K562 (cell line): ENCODE measurements at regions not wholly inside any gene's neighbourhood (a gene's known extent, or its start where the extent isn't known, plus 50 kb on each side); places are given as distances from the start of the nearest gene placed in this dataset.

Experiments used
- CHD7 ChIP-seq: fragments of 200-600 bp; sonication (generic); IDR thresholded peaks from one replicate; pipeline ENCODE4 v1.6.1; 2012; ENCODE audit warnings: mild to moderate bottlenecking, low read depth, low read length, inconsistent platforms
- EP400 ChIP-seq: fragments of 450-650 bp; IDR thresholded peaks from 2 replicates; pipeline ENCODE4 v1.6.1; 2017; ENCODE audit warnings: antibody characterized with exemption, mild to moderate bottlenecking, moderate library complexity
- IRF1 ChIP-seq: sonication (generic); formaldehyde crosslinking; IDR thresholded peaks from 2 replicates; pipeline ENCODE4 v1.8.0; 2022; ENCODE audit warnings: missing genetic modification reagents, mild to moderate bottlenecking, borderline replicate concordance
- SIN3A ChIP-seq, 2 experiments: fragments of 150-350 bp in 1 of 2; IDR thresholded peaks; 2 replicates each; pipeline ENCODE4 v1.6.1; 2011 to 2016; ENCODE audit warnings: borderline replicate concordance in 2 of 2, low read depth in 2 of 2, low read length in 2 of 2, mild to moderate bottlenecking in 2 of 2, moderate library complexity in 2 of 2; ENCODE audit not compliant: control insufficient read depth in 1 of 2
- SRF ChIP-seq, 2 experiments: fragments of 250-450, 450-650 bp in 1 of 2; sonication (Bioruptor Pico) in 1 of 2; sonication (generic) in 1 of 2; formaldehyde crosslinking; IDR thresholded peaks; 2 replicates each; pipeline versions ENCODE4 v1.5.0 to v1.5.1; 2020 to 2022; ENCODE audit warnings: mild to moderate bottlenecking in 1 of 2, missing genetic modification reagents in 1 of 2
- THRAP3 ChIP-seq: fragments of 450-650 bp; IDR thresholded peaks from 2 replicates; pipeline ENCODE4 v1.6.1; 2016; ENCODE audit warnings: mild to moderate bottlenecking, inconsistent platforms, borderline replicate concordance
- ZNF121 ChIP-seq: sonication (generic); formaldehyde crosslinking; conservative IDR thresholded peaks from 2 replicates; pipeline ENCODE4 v1.8.0; 2022; ENCODE audit warnings: missing genetic modification reagents
- TF ChIP-seq, protein P1 (sequence below): fragments of 450-650 bp; formaldehyde crosslinking; IDR thresholded peaks from 2 replicates; pipeline ENCODE4 v1.4.0; 2020; ENCODE audit warnings: mild to moderate bottlenecking, mixed read lengths
- TF ChIP-seq, protein P2 (sequence below), 3 experiments: IDR thresholded peaks in 2 of 3; conservative IDR thresholded peaks in 1 of 3; 2 replicates each; pipeline ENCODE4 v1.5.1; 2011 to 2012; ENCODE audit warnings: low read length in 3 of 3, mild to moderate bottlenecking in 3 of 3, control low read depth in 2 of 3, improper control_type of control experiment in 1 of 3, inconsistent platforms in 1 of 3, low read depth in 1 of 3, mixed read lengths in 1 of 3, moderate library complexity in 1 of 3; ENCODE audit not compliant: insufficient read depth in 2 of 3

DNA sequence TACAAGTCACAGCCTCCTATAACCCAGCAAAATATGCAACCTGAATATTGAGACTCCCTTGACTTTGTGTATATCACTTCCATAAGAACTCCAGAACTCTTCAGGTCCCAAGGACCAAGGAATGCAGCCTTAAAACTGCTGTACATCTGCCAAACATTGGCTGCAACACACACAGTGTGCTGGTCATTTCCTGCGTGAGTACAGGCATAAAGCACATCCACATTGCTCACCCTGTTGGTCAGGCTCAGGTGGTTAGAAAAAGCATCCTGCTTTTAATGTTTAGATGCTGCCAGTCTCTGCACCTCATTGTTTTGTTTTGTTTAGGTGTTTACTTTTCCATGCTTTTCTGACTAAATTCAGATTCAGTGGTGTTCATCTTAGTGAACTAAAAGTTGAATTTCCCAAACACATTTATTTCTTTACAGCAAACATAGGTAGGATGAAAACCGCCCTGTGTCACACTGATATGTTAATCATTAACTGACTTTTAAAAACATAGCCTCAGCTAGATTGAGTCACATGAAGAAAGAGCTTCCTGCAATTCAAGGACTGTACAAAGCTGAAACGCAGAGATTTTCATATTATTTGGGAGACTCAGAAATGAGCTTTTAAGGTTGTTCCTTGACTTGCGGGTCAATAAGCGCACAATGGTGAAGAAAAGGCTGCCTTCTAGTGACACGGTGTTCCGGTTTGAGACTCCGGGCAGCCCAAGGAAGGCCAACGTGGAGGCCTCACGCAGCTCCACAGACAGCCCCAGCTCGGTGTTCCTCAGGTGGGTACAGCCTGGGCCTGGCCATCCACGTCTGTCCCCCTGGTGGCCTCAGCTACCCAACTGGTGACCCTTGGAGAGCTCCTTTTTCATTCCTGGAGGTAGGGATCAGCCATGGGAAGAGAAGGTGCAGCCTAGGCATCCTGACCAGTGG, 52.2 kb upstream of the GRAMD2B start:
- TF ChIP-seq SIN3A (IDR thresholded peaks at IDR 0.05; ENCODE audit: borderline replicate concordance in 2 of 2, control insufficient read depth in 1 of 2, low read depth in 2 of 2, low read length in 2 of 2) (no peak), ZNF121 (CRISPR knock-in tag) (no peak), IRF1 (CRISPR knock-in tag) (no peak), EP400 (no peak), SRF (CRISPR knock-in tag; IDR thresholded peaks at IDR 0.05) (no peak), CHD7 (no peak), THRAP3 (no peak)
- TF ChIP-seq, protein P1, sequence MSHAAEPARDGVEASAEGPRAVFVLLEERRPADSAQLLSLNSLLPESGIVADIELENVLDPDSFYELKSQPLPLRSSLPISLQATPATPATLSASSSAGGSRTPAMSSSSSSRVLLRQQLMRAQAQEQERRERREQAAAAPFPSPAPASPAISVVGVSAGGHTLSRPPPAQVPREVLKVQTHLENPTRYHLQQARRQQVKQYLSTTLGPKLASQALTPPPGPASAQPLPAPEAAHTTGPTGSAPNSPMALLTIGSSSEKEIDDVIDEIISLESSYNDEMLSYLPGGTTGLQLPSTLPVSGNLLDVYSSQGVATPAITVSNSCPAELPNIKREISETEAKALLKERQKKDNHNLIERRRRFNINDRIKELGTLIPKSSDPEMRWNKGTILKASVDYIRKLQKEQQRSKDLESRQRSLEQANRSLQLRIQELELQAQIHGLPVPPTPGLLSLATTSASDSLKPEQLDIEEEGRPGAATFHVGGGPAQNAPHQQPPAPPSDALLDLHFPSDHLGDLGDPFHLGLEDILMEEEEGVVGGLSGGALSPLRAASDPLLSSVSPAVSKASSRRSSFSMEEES: no peak
- TF ChIP-seq, protein P2, sequence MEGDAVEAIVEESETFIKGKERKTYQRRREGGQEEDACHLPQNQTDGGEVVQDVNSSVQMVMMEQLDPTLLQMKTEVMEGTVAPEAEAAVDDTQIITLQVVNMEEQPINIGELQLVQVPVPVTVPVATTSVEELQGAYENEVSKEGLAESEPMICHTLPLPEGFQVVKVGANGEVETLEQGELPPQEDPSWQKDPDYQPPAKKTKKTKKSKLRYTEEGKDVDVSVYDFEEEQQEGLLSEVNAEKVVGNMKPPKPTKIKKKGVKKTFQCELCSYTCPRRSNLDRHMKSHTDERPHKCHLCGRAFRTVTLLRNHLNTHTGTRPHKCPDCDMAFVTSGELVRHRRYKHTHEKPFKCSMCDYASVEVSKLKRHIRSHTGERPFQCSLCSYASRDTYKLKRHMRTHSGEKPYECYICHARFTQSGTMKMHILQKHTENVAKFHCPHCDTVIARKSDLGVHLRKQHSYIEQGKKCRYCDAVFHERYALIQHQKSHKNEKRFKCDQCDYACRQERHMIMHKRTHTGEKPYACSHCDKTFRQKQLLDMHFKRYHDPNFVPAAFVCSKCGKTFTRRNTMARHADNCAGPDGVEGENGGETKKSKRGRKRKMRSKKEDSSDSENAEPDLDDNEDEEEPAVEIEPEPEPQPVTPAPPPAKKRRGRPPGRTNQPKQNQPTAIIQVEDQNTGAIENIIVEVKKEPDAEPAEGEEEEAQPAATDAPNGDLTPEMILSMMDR (IDR thresholded peaks at IDR 0.05 in 2 of 3, conservative IDR thresholded peaks at IDR 0.05 in 1 of 3; ENCODE audit: insufficient read depth in 2 of 3, low read depth in 1 of 3, low read length in 3 of 3): no peak
